PC-3 (cell line): ENCODE measurements at regions not wholly inside any gene's neighbourhood (a gene's known extent, or its start where the extent isn't known, plus 50 kb on each side); places are given as distances from the start of the nearest gene placed in this dataset.

Experiments
- ATAC-seq: fragments of 200-7000 bp; cut with Tn5 transposase; 2 replicates; pipeline ENCODE4 v1.9.1; 2020; ENCODE audit warnings: mild to moderate bottlenecking, moderate library complexity
- BruUV-seq: library from RNA; stranded (reverse); fragments of 400-500 nt; replicated peaks from 2 replicates; lab custom pipeline; 2021; lab: Mats Ljungman, UMichigan
- CTCF ChIA-PET: fragments of 300-600 bp; sonication (Branson Sonifier 250); formaldehyde crosslinking; loops from one replicate; lab custom pipeline; 2022; ENCODE audit warnings: antibody characterized with exemption; lab: Charles Lee
- POLR2A ChIA-PET: fragments of 300-600 bp; sonication (Branson Sonifier 250); formaldehyde crosslinking; loops from one replicate; lab custom pipeline; 2022; ENCODE audit warnings: antibody characterized with exemption; ENCODE audit not compliant: unreplicated experiment; lab: Charles Lee
- DNase-seq: peaks from one replicate; pipeline ENCODE4 v3.0.0-alpha.2; 2015
- H2AFZ ChIP-seq: fragments of 300-600 bp; sonication (generic); 2 replicates; pipeline ENCODE4 v1.6.0; 2016; ENCODE audit warnings: antibody characterized with exemption, low read length
- H3F3A ChIP-seq: fragments of 300-600 bp; sonication (generic); one replicate; pipeline ENCODE4 v1.6.0; 2017; ENCODE audit warnings: antibody characterized with exemption, low read length, control low read depth, mild to moderate bottlenecking; ENCODE audit not compliant: unreplicated experiment
- H3K27ac ChIP-seq: fragments of 300-600 bp; sonication (generic); 2 replicates; pipeline ENCODE4 v1.5.1; 2016; ENCODE audit warnings: mild to moderate bottlenecking, low read length
- H3K27me3 ChIP-seq: fragments of 300-600 bp; sonication (generic); 2 replicates; pipeline ENCODE4 v1.6.1; 2016; ENCODE audit warnings: low read length, mixed read lengths
- H3K36me3 ChIP-seq: fragments of 300-600 bp; sonication (generic); 2 replicates; pipeline ENCODE4 v1.6.1; 2016; ENCODE audit warnings: low read depth, mixed run types, low read length, mixed read lengths
- H3K4me1 ChIP-seq: fragments of 300-600 bp; sonication (generic); 2 replicates; pipeline ENCODE4 v1.5.1; 2016; ENCODE audit warnings: low read length; ENCODE audit not compliant: insufficient read depth
- H3K4me2 ChIP-seq: fragments of 300-600 bp; sonication (generic); 2 replicates; pipeline ENCODE4 v1.6.0; 2016; ENCODE audit warnings: low read length
- H3K4me3 ChIP-seq: fragments of 300-600 bp; sonication (generic); 2 replicates; pipeline ENCODE4 v1.5.1; 2016; ENCODE audit warnings: mild to moderate bottlenecking, low read length, mixed read lengths
- H3K79me2 ChIP-seq: fragments of 300-600 bp; sonication (generic); 2 replicates; pipeline ENCODE4 v1.6.1; 2017; ENCODE audit warnings: low read length, mixed read lengths
- H3K9ac ChIP-seq: fragments of 300-600 bp; sonication (generic); 2 replicates; pipeline ENCODE4 v1.6.0; 2016; ENCODE audit warnings: mild to moderate bottlenecking, low read length
- H3K9me2 ChIP-seq: fragments of 300-600 bp; sonication (generic); replicated peaks from 2 replicates; pipeline ENCODE4 v1.6.1; 2016; ENCODE audit warnings: mixed run types, low read length, mixed read lengths
- H3K9me3 ChIP-seq: fragments of 300-600 bp; sonication (generic); 2 replicates; pipeline ENCODE4 v1.6.1; 2016; ENCODE audit warnings: low read length, mixed read lengths
- H4K20me1 ChIP-seq: fragments of 300-600 bp; sonication (generic); 2 replicates; pipeline ENCODE4 v1.6.1; 2016; ENCODE audit warnings: low read length, mixed read lengths
- CTCF ChIP-seq: fragments of 300-600 bp; sonication (generic); conservative IDR thresholded peaks from 2 replicates; pipeline ENCODE4 v1.5.1; 2017; ENCODE audit warnings: antibody characterized with exemption, low read depth, mild to moderate bottlenecking, low read length
- EZH2 ChIP-seq: fragments of 300-600 bp; sonication (generic); IDR thresholded peaks from one replicate; pipeline ENCODE4 v1.6.1; 2017; ENCODE audit warnings: antibody characterized with exemption, mild to moderate bottlenecking, low read length; ENCODE audit not compliant: unreplicated experiment
- EZH2phosphoT487 ChIP-seq: fragments of 300-600 bp; sonication (generic); IDR thresholded peaks from 2 replicates; pipeline ENCODE4 v1.6.1; 2018; ENCODE audit warnings: mild to moderate bottlenecking, antibody characterized with exemption, low read length, borderline replicate concordance
- intact Hi-C: fragments of 100-400 bp; cut with micrococcal nuclease; formaldehyde crosslinking; loops from 2 replicates; pipeline ENCODE4 v1.9.0; 2023

GRCh38 chr5:17148481-17148880 is 69.0 kb upstream of the BASP1 start:
- Histone ChIP-seq H4K20me1 (no peaks in the 10 kb centered on the region), H3F3A (no peaks in the 10 kb centered on the region), H3K36me3 (no peaks in the 10 kb centered on the region), H3K4me2 (no peak overlapping the region), H3K9me2 (no peaks in the 10 kb centered on the region), H3K9ac (no peak overlapping the region), H3K27me3 (no peaks in the 10 kb centered on the region), H3K4me1 (peaks cover 11% of the 10 kb centered on the region), H2AFZ (no peak overlapping the region), H3K4me3 (no peak overlapping the region), H3K79me2 (no peaks in the 10 kb centered on the region), H3K9me3 (no peaks in the 10 kb centered on the region), H3K27ac (no peak overlapping the region)
- ATAC-seq (no peak), DNase-seq (no peak)
- intact Hi-C loops: loop anchor here (5.0 kb wide), 1 partner anchor 39 kb away; no protein-coding TSS in a partner anchor
- POLR2A ChIA-PET: no interaction called here
- TF ChIP-seq EZH2: no peak
- TF ChIP-seq EZH2phosphoT487: no peak
- CTCF ChIA-PET: no interaction called here
- BruUV-seq: no TSS peak

GRCh38 chr5:17149786-17150185 is 67.6 kb upstream of the BASP1 start:
- no peak for DNase-seq
- ChIA-PET POLR2A (no interaction called here), CTCF (no interaction called here)
- H3K79me2 ChIP-seq: no peaks in the 10 kb centered on the region
- H3K9ac ChIP-seq: no peak overlapping the region
- no peaks in the 10 kb centered on the region for H3K27me3 ChIP-seq
- no peaks in the 10 kb centered on the region for H4K20me1 ChIP-seq
- H3K9me2 ChIP-seq: no peaks in the 10 kb centered on the region
- no peaks in the 10 kb centered on the region for H3K9me3 ChIP-seq
- H3K36me3 ChIP-seq: no peaks in the 10 kb centered on the region
- intact Hi-C loops: loop anchor here (5.0 kb wide), 1 partner anchor 38 kb away; no protein-coding TSS in a partner anchor
- ATAC-seq: no peak
- no peaks in the 10 kb centered on the region for H3F3A ChIP-seq
- H3K4me3 ChIP-seq: no peak overlapping the region
- no peak overlapping the region for H2AFZ ChIP-seq
- no peak for TF ChIP-seq EZH2
- TF ChIP-seq CTCF: no peak
- no peak for TF ChIP-seq EZH2phosphoT487
- no peak overlapping the region for H3K27ac ChIP-seq
- no peak overlapping the region for H3K4me2 ChIP-seq
- BruUV-seq: no TSS peak
- H3K4me1 ChIP-seq: peaks cover 20% of the 10 kb centered on the region

GRCh38 chr5:17150531-17150930 is 66.9 kb upstream of the BASP1 start:
- no peaks in the 10 kb centered on the region for H3F3A ChIP-seq
- H3K36me3 ChIP-seq: no peaks in the 10 kb centered on the region
- H4K20me1 ChIP-seq: no peaks in the 10 kb centered on the region
- H3K79me2 ChIP-seq: no peaks in the 10 kb centered on the region
- DNase-seq: no peak
- POLR2A ChIA-PET: no interaction called here
- H3K9me2 ChIP-seq: no peaks in the 10 kb centered on the region
- CTCF ChIA-PET: no interaction called here
- H2AFZ ChIP-seq: no peak overlapping the region
- H3K4me3 ChIP-seq: no peak overlapping the region
- no peak for TF ChIP-seq CTCF
- TF ChIP-seq EZH2phosphoT487: no peak
- no peak for TF ChIP-seq EZH2
- H3K27ac ChIP-seq: no peak overlapping the region
- no peak overlapping the region for H3K9ac ChIP-seq
- no peak overlapping the region for H3K4me2 ChIP-seq
- H3K4me1 ChIP-seq: peaks cover 26% of the 10 kb centered on the region
- intact Hi-C loops: no loop called here
- H3K9me3 ChIP-seq: no peaks in the 10 kb centered on the region
- BruUV-seq: no TSS peak
- H3K27me3 ChIP-seq: no peaks in the 10 kb centered on the region
- no peak for ATAC-seq
